K562 (cell line): ENCODE measurements at regions not wholly inside any gene's neighbourhood (a gene's known extent, or its start where the extent isn't known, plus 50 kb on each side); places are given as distances from the start of the nearest gene placed in this dataset.
A peak's percentile ranks its signal among the peaks of the same experiment; 100 is the strongest.

Experiments
- ATAC-seq: fragments of 200-7000 bp; cut with Tn5 transposase; 3 replicates; pipeline ENCODE4 v1.9.1; 2020; ENCODE audit warnings: moderate library complexity
- BruUV-seq: library from RNA; stranded (reverse); fragments of 400-500 nt; replicated peaks from 2 replicates; lab custom pipeline; 2021; lab: Mats Ljungman, UMichigan
- CTCF ChIA-PET: fragments of 300-600 bp; formaldehyde crosslinking; extraction: SDS; loops from one replicate; lab custom pipeline; 2021; ENCODE audit warnings: low intra/inter-chr PET ratio; lab: Yijun Ruan, JAX
- POLR2A ChIA-PET: fragments of 300-600, 350-650 bp; sonication (Branson Sonifier 250); formaldehyde crosslinking; extraction: SDS; loops from one replicate; lab custom pipeline; 2021; ENCODE audit warnings: antibody characterized with exemption, inconsistent platforms; lab: Yijun Ruan, JAX
- DNase-seq, 4 experiments: peaks; one replicate each; pipeline versions ENCODE4 v3.0.0 to v3.0.0-alpha.2; 2011 to 2018; ENCODE audit warnings: low spot score in 3 of 4, mixed read lengths in 3 of 4; ENCODE audit errors: extremely low read depth in 1 of 4
- FAIRE-seq: peaks from 2 replicates; lab custom pipeline; 2011; peaks lifted over from hg19 to GRCh38; lab: Jason Lieb, UNC
- H2AFZ ChIP-seq: 2 replicates; pipeline ENCODE4 v1.6.0; 2011; ENCODE audit warnings: low read depth, low read length, control low read depth, inconsistent platforms
- H3K27ac ChIP-seq: fragments of 200-600 bp; 3 replicates; pipeline ENCODE4 v1.8.0; 2011; ENCODE audit warnings: low read depth, mild to moderate bottlenecking, control low read depth, inconsistent platforms, low read length, moderate library complexity, mixed read lengths; ENCODE audit errors: extremely low read depth
- H3K27me3 ChIP-seq, 2 experiments: fragments of 300-600 bp in 1 of 2; 2 replicates in 1 of 2; 3 replicates in 1 of 2; pipeline versions ENCODE4 v1.6.0 to v1.8.0; 2011; ENCODE audit warnings: inconsistent platforms in 2 of 2, low read length in 2 of 2, mild to moderate bottlenecking in 1 of 2, mixed read lengths in 1 of 2, moderate library complexity in 1 of 2; ENCODE audit not compliant: control insufficient read depth in 2 of 2, insufficient read depth in 2 of 2
- H3K36me3 ChIP-seq: fragments of 300-600 bp; 3 replicates; pipeline ENCODE4 v1.8.0; 2011; ENCODE audit warnings: mild to moderate bottlenecking, low read length, inconsistent platforms; ENCODE audit not compliant: control insufficient read depth, insufficient read depth
- H3K4me1 ChIP-seq, 2 experiments: fragments of 200-600 bp in 1 of 2; replicated peaks in 1 of 2; 2 replicates in 1 of 2; 3 replicates in 1 of 2; pipeline versions ENCODE4 v1.5.1 to v1.8.0; 2011; ENCODE audit warnings: inconsistent platforms in 2 of 2, low read length in 2 of 2, mild to moderate bottlenecking in 1 of 2, mixed read lengths in 1 of 2, moderate library complexity in 1 of 2; ENCODE audit not compliant: control insufficient read depth in 2 of 2, insufficient read depth in 2 of 2
- H3K4me2 ChIP-seq: 2 replicates; pipeline ENCODE4 v1.6.1; 2011; ENCODE audit warnings: low read length, control low read depth, inconsistent platforms, mixed read lengths; ENCODE audit not compliant: insufficient read depth
- H3K4me3 ChIP-seq: fragments of 200-600 bp; sonication (generic), shearing (Covaris generic); 2 replicates; pipeline ENCODE4 v1.5.1; 2016; ENCODE audit warnings: control low read depth, inconsistent platforms
- H3K79me2 ChIP-seq: fragments of 200-600 bp; 3 replicates; pipeline ENCODE4 v1.8.0; 2011; ENCODE audit warnings: low read length, inconsistent platforms; ENCODE audit not compliant: control insufficient read depth, insufficient read depth
- H3K9ac ChIP-seq, 2 experiments: 2 replicates each; pipeline versions ENCODE4 v1.6.0 to v1.6.1; 2011; ENCODE audit warnings: low read depth in 2 of 2, low read length in 2 of 2, control low read depth in 1 of 2, inconsistent platforms in 1 of 2, mild to moderate bottlenecking in 1 of 2, mixed read lengths in 1 of 2; ENCODE audit not compliant: insufficient read depth in 1 of 2
- H3K9me1 ChIP-seq: one replicate; pipeline ENCODE4 v1.6.0; 2011; ENCODE audit warnings: inconsistent platforms, mild to moderate bottlenecking, low read length, moderate library complexity; ENCODE audit not compliant: control insufficient read depth, insufficient read depth
- H3K9me3 ChIP-seq: replicated peaks from 2 replicates; pipeline ENCODE4 v1.5.1; 2011; ENCODE audit warnings: low read depth, low read length, inconsistent platforms; ENCODE audit not compliant: control insufficient read depth, insufficient read depth
- H4K20me1 ChIP-seq: replicated peaks from 2 replicates; pipeline ENCODE4 v1.6.1; 2011; ENCODE audit warnings: low read length, inconsistent platforms, mixed read lengths; ENCODE audit not compliant: control insufficient read depth, insufficient read depth
- ASH1L ChIP-seq: fragments of 450-650 bp; IDR thresholded peaks from 2 replicates; pipeline ENCODE4 v1.6.1; 2018; ENCODE audit warnings: borderline replicate concordance, mild to moderate bottlenecking, low read depth; ENCODE audit not compliant: partially characterized antibody
- HDAC1 ChIP-seq, 2 experiments: fragments of 450-650 bp; IDR thresholded peaks; 2 replicates each; pipeline ENCODE4 v1.6.1; 2016 to 2017; ENCODE audit warnings: inconsistent platforms in 1 of 2, mild to moderate bottlenecking in 1 of 2, moderate library complexity in 1 of 2
- IRF9 ChIP-seq: fragments of 450-650 bp; IDR thresholded peaks from 2 replicates; pipeline ENCODE4 v1.6.1; 2016; ENCODE audit warnings: missing biosample characterization, missing genetic modification characterization
- KLF13 ChIP-seq: fragments of 450-650 bp; IDR thresholded peaks from 2 replicates; pipeline ENCODE4 v1.6.1; 2016; ENCODE audit warnings: missing genetic modification characterization, low read depth, mild to moderate bottlenecking, missing compliant biosample characterization, moderate library complexity, borderline replicate concordance
- RAD21 ChIP-seq, 2 experiments: fragments of 250-450 bp in 1 of 2; fragments of 450-650 bp in 1 of 2; sonication (Bioruptor Pico) in 1 of 2; formaldehyde crosslinking in 1 of 2; IDR thresholded peaks in 1 of 2; conservative IDR thresholded peaks in 1 of 2; 2 replicates each; pipeline versions ENCODE4 v1.4.0 to v1.8.0; 2020 to 2022; ENCODE audit warnings: mild to moderate bottlenecking in 2 of 2, moderate library complexity in 1 of 2
- RBBP5 ChIP-seq: fragments of 200-600 bp; sonication (generic); IDR thresholded peaks from 2 replicates; pipeline ENCODE4 v1.6.1; 2012; ENCODE audit warnings: borderline replicate concordance, mild to moderate bottlenecking, low read length, control low read depth, inconsistent platforms; ENCODE audit not compliant: insufficient read depth, poor library complexity, severe bottlenecking
- REST ChIP-seq, 2 experiments: fragments of 450-650 bp; formaldehyde crosslinking in 1 of 2; IDR thresholded peaks; 2 replicates each; pipeline versions ENCODE4 v1.4.0 to v1.6.1; 2014 to 2020; ENCODE audit warnings: mild to moderate bottlenecking in 2 of 2, borderline replicate concordance in 1 of 2, low read depth in 1 of 2
- ZFP36 ChIP-seq: fragments of 150-350 bp; IDR thresholded peaks from 2 replicates; pipeline ENCODE4 v1.6.1; 2018; ENCODE audit warnings: low read length, low read depth; ENCODE audit not compliant: partially characterized antibody
- ZNF121 ChIP-seq: sonication (generic); formaldehyde crosslinking; conservative IDR thresholded peaks from 2 replicates; pipeline ENCODE4 v1.8.0; 2022; ENCODE audit warnings: missing genetic modification reagents
- ZNF354B ChIP-seq: fragments of 250-450 bp; sonication (Bioruptor Pico); IDR thresholded peaks from 2 replicates; pipeline ENCODE4 v1.4.0; 2020
- WGBS: fragments of 100-300 bp; shearing (Covaris generic); methylation state at CpG from one replicate; pipeline ENCODE4 v1.1.6; 2016; ENCODE audit warnings: low coverage, mixed read lengths; ENCODE audit not compliant: insufficient coverage; ENCODE audit errors: missing lambda C conversion rate; 5-methylcytosine and 5-hydroxymethylcytosine counted together
- in situ Hi-C: fragments of 300-500 bp; cut with MboI; formaldehyde crosslinking; loops from 4 replicates; pipeline ENCODE4 v1.15.0; 2018; ENCODE audit warnings: inconsistent platforms, mixed read lengths
- intact Hi-C: fragments of 100-400 bp; cut with micrococcal nuclease; formaldehyde crosslinking; loops from 2 replicates; pipeline ENCODE4 v1.14.2; 2022

GRCh38 chr5:96595300-96596090 is 66.7 kb upstream of the CAST start:
- POLR2A ChIA-PET: interaction anchor here (0.9 kb wide), 1 partner anchor 23 kb away, joined by 3 read pairs; no protein-coding TSS in a partner anchor
- Histone ChIP-seq H3K9me1 (no peaks in the 10 kb centered on the region), H3K27me3 (peaks cover 5 to 12% of the 10 kb centered on the region in 2 experiments; a peak in 2 of 5 replicates), H3K4me1 (no peaks in the 10 kb centered on the region), H2AFZ (no peak overlapping the region), H3K9me3 (no peaks in the 10 kb centered on the region), H3K4me3 (no peak overlapping the region), H3K9ac (no peak overlapping the region), H3K36me3 (no peaks in the 10 kb centered on the region), H3K79me2 (no peaks in the 10 kb centered on the region), H3K27ac (no peak overlapping the region), H4K20me1 (no peaks in the 10 kb centered on the region), H3K4me2 (no peak overlapping the region)
- FAIRE-seq: peak; percentile 74
- ATAC-seq: peak; percentile 72
- intact Hi-C loops: loop anchor here (5.0 kb wide), 1 partner anchor 738 kb away; no protein-coding TSS in a partner anchor
- BruUV-seq: no TSS peak
- CTCF ChIA-PET: interaction anchor here (0.5 to 0.6 kb wide), 2 partner anchors 254 to 964 kb away, joined by 3 read pairs; no protein-coding TSS in a partner anchor
- DNase-seq: peak; percentile 16 to 48 (median 34)
- in situ Hi-C loops: no loop called here
- 7% methylated on average over 6 of the region's 6 CpGs for WGBS
- TF ChIP-seq RBBP5 (no peak), REST (IDR thresholded peaks at IDR 0.05; ENCODE audit: borderline replicate concordance) (0 out of 2 replicates have a peak, but pooled peaks have one; percentile 6), REST (CRISPR knock-in tag; IDR thresholded peaks at IDR 0.05; ENCODE audit: low read depth) (no peak), ZNF354B (CRISPR knock-in tag) (no peak), KLF13 (tag) (no peak), ZNF121 (CRISPR knock-in tag) (no peak), RAD21 (CRISPR knock-in tag; conservative IDR thresholded peaks at IDR 0.05 in 1 of 2, IDR thresholded peaks at IDR 0.05 in 1 of 2) (peak in 1 of 2 experiments; percentile 54; a peak in 2 of 4 replicates), IRF9 (no peak), ASH1L (no peak), ZFP36 (peak; percentile 72), HDAC1 (IDR thresholded peaks at IDR 0.05) (no peak)
